Calu3 (cell line): ENCODE measurements at regions not wholly inside any gene's neighbourhood (a gene's known extent, or its start where the extent isn't known, plus 50 kb on each side); places are given as distances from the start of the nearest gene placed in this dataset.

Experiments
- BruUV-seq: library from RNA; stranded (reverse); fragments of 400-500 nt; replicated peaks from 2 replicates; lab custom pipeline; 2021; lab: Mats Ljungman, UMichigan
- CTCF ChIA-PET: fragments of 300-600 bp; sonication (Branson Sonifier 250); formaldehyde crosslinking; loops from one replicate; lab custom pipeline; 2022; ENCODE audit warnings: antibody characterized with exemption; lab: Charles Lee
- DNase-seq: peaks from one replicate; pipeline ENCODE4 v3.0.0; 2022
- H3K27ac Mint-ChIP-seq: one replicate; pipeline ENCODE4 v1.8.0; 2022; ENCODE audit warnings: mixed read lengths; ENCODE audit not compliant: unreplicated experiment
- H3K27me3 Mint-ChIP-seq: one replicate; pipeline ENCODE4 v1.8.0; 2022; ENCODE audit warnings: mixed read lengths; ENCODE audit not compliant: unreplicated experiment
- H3K36me3 Mint-ChIP-seq: one replicate; pipeline ENCODE4 v1.8.0; 2022; ENCODE audit warnings: mild to moderate bottlenecking, moderate library complexity, mixed read lengths; ENCODE audit not compliant: insufficient read depth, unreplicated experiment
- H3K4me1 Mint-ChIP-seq: one replicate; pipeline ENCODE4 v1.8.0; 2022; ENCODE audit warnings: mild to moderate bottlenecking, low read depth, mixed read lengths; ENCODE audit not compliant: unreplicated experiment
- H3K4me3 Mint-ChIP-seq: one replicate; pipeline ENCODE4 v1.8.0; 2022; ENCODE audit warnings: mild to moderate bottlenecking, low read depth, moderate library complexity, mixed read lengths; ENCODE audit not compliant: unreplicated experiment
- H3K9me3 Mint-ChIP-seq: one replicate; pipeline ENCODE4 v1.8.0; 2022; ENCODE audit warnings: low read depth, mixed read lengths; ENCODE audit not compliant: unreplicated experiment
- intact Hi-C: fragments of 100-400 bp; cut with micrococcal nuclease; formaldehyde crosslinking; loops from one replicate; pipeline ENCODE4 v1.10.0; 2022; ENCODE audit not compliant: unreplicated experiment
- TF ChIP-seq, protein P1 (sequence below): fragments of 200-600 bp; IDR thresholded peaks from one replicate; pipeline ENCODE4 v1.8.0; 2022; ENCODE audit warnings: antibody characterized with exemption; ENCODE audit not compliant: unreplicated experiment

DNA sequence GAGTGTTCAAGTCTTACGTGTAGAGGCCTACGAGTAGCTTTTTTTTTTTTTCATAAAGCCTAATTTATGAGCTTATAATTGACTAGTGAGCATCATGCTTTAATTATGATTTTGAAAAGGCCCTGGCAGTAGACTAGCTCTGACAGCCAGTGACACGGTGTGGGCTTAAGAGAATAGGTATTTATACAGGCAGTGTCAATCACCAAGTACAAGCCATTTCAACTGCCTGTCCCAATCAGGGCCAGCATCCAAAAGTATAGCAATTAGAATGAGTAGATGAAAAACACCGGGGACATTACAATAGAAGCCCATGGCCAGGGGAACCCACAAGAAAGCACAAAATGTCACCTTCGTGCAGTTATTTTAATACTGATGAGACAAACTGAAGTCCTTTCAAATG lies 552.8 kb downstream of the CAAP1 start:
- no peaks in the 10 kb centered on the region for H3K36me3 Mint-ChIP-seq
- BruUV-seq = no TSS peak
- H3K4me1 Mint-ChIP-seq = no peaks in the 10 kb centered on the region
- peaks cover 8% of the 10 kb centered on the region for H3K9me3 Mint-ChIP-seq
- H3K27ac Mint-ChIP-seq = no peak overlapping the region
- CTCF ChIA-PET = no interaction called here
- H3K4me3 Mint-ChIP-seq = no peak overlapping the region
- no peaks in the 10 kb centered on the region for H3K27me3 Mint-ChIP-seq
- intact Hi-C loops = no loop called here
- TF ChIP-seq, protein P1, sequence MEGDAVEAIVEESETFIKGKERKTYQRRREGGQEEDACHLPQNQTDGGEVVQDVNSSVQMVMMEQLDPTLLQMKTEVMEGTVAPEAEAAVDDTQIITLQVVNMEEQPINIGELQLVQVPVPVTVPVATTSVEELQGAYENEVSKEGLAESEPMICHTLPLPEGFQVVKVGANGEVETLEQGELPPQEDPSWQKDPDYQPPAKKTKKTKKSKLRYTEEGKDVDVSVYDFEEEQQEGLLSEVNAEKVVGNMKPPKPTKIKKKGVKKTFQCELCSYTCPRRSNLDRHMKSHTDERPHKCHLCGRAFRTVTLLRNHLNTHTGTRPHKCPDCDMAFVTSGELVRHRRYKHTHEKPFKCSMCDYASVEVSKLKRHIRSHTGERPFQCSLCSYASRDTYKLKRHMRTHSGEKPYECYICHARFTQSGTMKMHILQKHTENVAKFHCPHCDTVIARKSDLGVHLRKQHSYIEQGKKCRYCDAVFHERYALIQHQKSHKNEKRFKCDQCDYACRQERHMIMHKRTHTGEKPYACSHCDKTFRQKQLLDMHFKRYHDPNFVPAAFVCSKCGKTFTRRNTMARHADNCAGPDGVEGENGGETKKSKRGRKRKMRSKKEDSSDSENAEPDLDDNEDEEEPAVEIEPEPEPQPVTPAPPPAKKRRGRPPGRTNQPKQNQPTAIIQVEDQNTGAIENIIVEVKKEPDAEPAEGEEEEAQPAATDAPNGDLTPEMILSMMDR = no peak
- no peak for DNase-seq

DNA sequence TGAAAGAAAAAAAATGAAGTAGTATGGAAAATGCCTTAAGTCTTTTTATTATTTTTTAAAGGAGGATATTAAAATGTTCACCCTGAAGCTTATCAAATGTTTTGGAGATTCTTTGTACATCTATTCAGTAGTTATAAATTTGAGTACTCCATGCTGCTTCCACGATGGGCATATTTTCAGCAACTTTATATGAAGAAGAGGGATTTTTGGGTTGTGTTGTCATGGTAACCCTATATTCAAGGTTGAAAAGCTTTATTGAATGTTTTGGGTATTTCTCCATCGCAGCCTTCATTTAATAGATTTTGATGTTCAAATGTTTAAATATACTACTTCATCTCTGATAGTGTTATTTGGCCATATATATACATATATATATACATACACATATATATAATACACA lies 557.5 kb downstream of the CAAP1 start:
- Mint-ChIP-seq H3K27me3 (no peaks in the 10 kb centered on the region), H3K4me3 (no peak overlapping the region), H3K4me1 (no peaks in the 10 kb centered on the region), H3K36me3 (no peaks in the 10 kb centered on the region), H3K27ac (no peak overlapping the region), H3K9me3 (peaks cover 2% of the 10 kb centered on the region)
- no TSS peak for BruUV-seq
- CTCF ChIA-PET = no interaction called here
- TF ChIP-seq, protein P1 = no peak
- intact Hi-C loops = no loop called here
- no peak for DNase-seq

DNA sequence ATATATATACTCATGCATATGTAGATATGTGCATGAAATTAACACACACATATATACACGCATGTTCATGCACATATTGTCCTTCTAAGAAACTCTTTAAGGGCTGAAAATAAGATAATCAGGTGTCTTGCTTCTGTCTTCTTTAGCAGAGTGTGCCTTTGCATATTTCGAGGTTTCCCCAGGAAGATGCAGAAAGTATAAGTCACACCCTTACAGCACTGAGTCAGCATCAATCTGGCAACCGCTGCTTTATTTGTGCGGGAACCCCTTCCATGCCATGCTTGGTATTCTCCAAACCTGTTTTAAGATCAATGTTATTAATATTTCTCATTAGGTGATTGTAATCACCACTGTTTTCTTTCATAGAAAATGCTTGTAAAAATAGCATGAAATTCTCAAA lies 557.9 kb downstream of the CAAP1 start:
- intact Hi-C loops = no loop called here
- no peak for DNase-seq
- no peaks in the 10 kb centered on the region for H3K27me3 Mint-ChIP-seq
- no TSS peak for BruUV-seq
- CTCF ChIA-PET = no interaction called here
- H3K36me3 Mint-ChIP-seq = no peaks in the 10 kb centered on the region
- no peak overlapping the region for H3K27ac Mint-ChIP-seq
- no peaks in the 10 kb centered on the region for H3K4me1 Mint-ChIP-seq
- TF ChIP-seq, protein P1 = no peak
- H3K4me3 Mint-ChIP-seq = no peak overlapping the region
- peaks cover 2% of the 10 kb centered on the region for H3K9me3 Mint-ChIP-seq

DNA sequence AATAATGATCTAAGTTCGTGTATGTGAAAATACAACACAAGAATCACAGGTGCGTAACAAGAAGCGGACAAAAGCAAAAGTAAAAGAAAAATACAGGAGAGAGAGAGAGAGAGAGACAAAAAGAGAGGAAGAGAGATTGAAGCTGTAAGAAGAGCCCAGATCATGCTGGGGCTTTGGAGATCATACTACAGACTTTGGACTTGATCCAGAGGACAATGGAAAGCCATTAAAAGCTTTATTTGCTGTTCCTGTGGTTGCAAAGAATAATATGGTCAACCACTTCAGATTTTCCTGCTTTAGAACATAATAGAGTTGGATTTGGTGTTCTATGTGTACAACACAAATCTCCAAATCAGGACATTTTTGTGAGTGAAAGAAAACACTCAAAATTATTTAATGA lies 561.4 kb downstream of the CAAP1 start:
- CTCF ChIA-PET = no interaction called here
- H3K27me3 Mint-ChIP-seq = no peaks in the 10 kb centered on the region

More for the DNA sequence above, 561.4 kb downstream of the CAAP1 start:
- Mint-ChIP-seq H3K4me1 (no peaks in the 10 kb centered on the region), H3K4me3 (no peak overlapping the region), H3K9me3 (peaks cover 2% of the 10 kb centered on the region), H3K27ac (no peak overlapping the region), H3K36me3 (no peaks in the 10 kb centered on the region)
- no peak for DNase-seq
- intact Hi-C loops = no loop called here
- TF ChIP-seq, protein P1 = no peak
- BruUV-seq = no TSS peak
